WTC11 (cell line): ENCODE measurements at regions not wholly inside any gene's neighbourhood (a gene's known extent, or its start where the extent isn't known, plus 50 kb on each side); places are given as distances from the start of the nearest gene placed in this dataset.

ENCODE experiments used
- ATAC-seq: fragments of 200-7000 bp; cut with Tn5 transposase; 2 replicates; pipeline ENCODE4 v1.10.0; 2021; ENCODE audit warnings: mild to moderate bottlenecking, moderate library complexity
- CTCF ChIA-PET: fragments of 300-600 bp; sonication (Branson Sonifier 250); formaldehyde crosslinking; loops from one replicate; lab custom pipeline; 2021; ENCODE audit warnings: antibody characterized with exemption; lab: Charles Lee
- POLR2A ChIA-PET: fragments of 350-600 bp; sonication (Branson Sonifier 250); formaldehyde crosslinking; loops from one replicate; lab custom pipeline; 2021; ENCODE audit warnings: antibody characterized with exemption; lab: Charles Lee
- DNase-seq: peaks from one replicate; pipeline ENCODE4 v3.0.0; 2021; ENCODE audit warnings: low spot score
- H3K27ac Mint-ChIP-seq: 2 replicates; pipeline ENCODE4 v1.8.0; 2021; ENCODE audit warnings: mixed read lengths
- H3K27me3 Mint-ChIP-seq: 2 replicates; pipeline ENCODE4 v1.8.0; 2021; ENCODE audit warnings: low read depth, mild to moderate bottlenecking, moderate library complexity, mixed read lengths
- H3K36me3 Mint-ChIP-seq: 2 replicates; pipeline ENCODE4 v1.8.0; 2021; ENCODE audit warnings: mixed read lengths
- H3K4me1 Mint-ChIP-seq: 2 replicates; pipeline ENCODE4 v1.8.0; 2022; ENCODE audit warnings: mixed read lengths
- H3K4me3 Mint-ChIP-seq: 2 replicates; pipeline ENCODE4 v1.8.0; 2021; ENCODE audit warnings: mild to moderate bottlenecking, moderate library complexity, mixed read lengths
- H3K9me3 Mint-ChIP-seq: 2 replicates; pipeline ENCODE4 v1.8.0; 2021; ENCODE audit warnings: mixed read lengths
- ARID4B ChIP-seq: sonication (generic); formaldehyde crosslinking; IDR thresholded peaks from 2 replicates; pipeline ENCODE4 v1.8.0; 2023; ENCODE audit warnings: missing genetic modification reagents, mild to moderate bottlenecking, borderline replicate concordance
- ATF1 ChIP-seq: sonication (generic); formaldehyde crosslinking; IDR thresholded peaks from 2 replicates; pipeline ENCODE4 v1.8.1; 2023; ENCODE audit warnings: mild to moderate bottlenecking, moderate library complexity, missing genetic modification reagents
- E2F5 ChIP-seq: sonication (generic); formaldehyde crosslinking; IDR thresholded peaks from 2 replicates; pipeline ENCODE4 v1.8.1; 2022; ENCODE audit warnings: mild to moderate bottlenecking, moderate library complexity, missing genetic modification reagents
- ERG ChIP-seq: fragments of 250-450 bp; sonication (Bioruptor Pico); IDR thresholded peaks from 2 replicates; pipeline ENCODE4 v1.8.0; 2021; ENCODE audit warnings: mild to moderate bottlenecking
- MLX ChIP-seq: sonication (generic); formaldehyde crosslinking; IDR thresholded peaks from 2 replicates; pipeline ENCODE4 v1.8.1; 2023; ENCODE audit warnings: mild to moderate bottlenecking, missing genetic modification reagents, moderate library complexity
- NFATC4 ChIP-seq: fragments of 250-450 bp; sonication (Bioruptor Pico); IDR thresholded peaks from 2 replicates; pipeline ENCODE4 v1.9.0; 2021; ENCODE audit warnings: mild to moderate bottlenecking
- RELA ChIP-seq: sonication (generic); formaldehyde crosslinking; IDR thresholded peaks from 2 replicates; pipeline ENCODE4 v1.8.1; 2022; ENCODE audit warnings: missing genetic modification reagents, mild to moderate bottlenecking, borderline replicate concordance
- SMAD3 ChIP-seq: sonication (generic); formaldehyde crosslinking; IDR thresholded peaks from 2 replicates; pipeline ENCODE4 v1.8.0; 2022; ENCODE audit warnings: missing genetic modification reagents, mild to moderate bottlenecking, borderline replicate concordance
- SOX15 ChIP-seq: fragments of 250-450 bp; sonication (Bioruptor Pico); IDR thresholded peaks from 2 replicates; pipeline ENCODE4 v1.9.0; 2021; ENCODE audit warnings: mild to moderate bottlenecking
- USF2 ChIP-seq: sonication (generic); formaldehyde crosslinking; IDR thresholded peaks from 2 replicates; pipeline ENCODE4 v1.8.1; 2023; ENCODE audit warnings: mild to moderate bottlenecking, missing genetic modification reagents, moderate library complexity
- ZBTB21 ChIP-seq: sonication (generic); formaldehyde crosslinking; IDR thresholded peaks from 2 replicates; pipeline ENCODE4 v1.8.1; 2023; ENCODE audit warnings: mild to moderate bottlenecking, missing genetic modification reagents, borderline replicate concordance
- ZNF396 ChIP-seq: fragments of 250-450 bp; sonication (Bioruptor Pico); IDR thresholded peaks from 2 replicates; pipeline ENCODE4 v1.8.0; 2021; ENCODE audit warnings: mild to moderate bottlenecking, moderate library complexity, borderline replicate concordance
- ZNF423 ChIP-seq: fragments of 250-450 bp; sonication (Bioruptor Pico); IDR thresholded peaks from 2 replicates; pipeline ENCODE4 v2.1.2; 2022; ENCODE audit warnings: mild to moderate bottlenecking, moderate library complexity
- ZNF425 ChIP-seq: fragments of 250-450 bp; sonication (Bioruptor Pico); conservative IDR thresholded peaks from 2 replicates; pipeline ENCODE4 v1.9.0; 2021; ENCODE audit warnings: mild to moderate bottlenecking
- ZNF671 ChIP-seq: fragments of 250-450 bp; sonication (Bioruptor Pico); IDR thresholded peaks from 2 replicates; pipeline ENCODE4 v1.8.0; 2021; ENCODE audit warnings: mild to moderate bottlenecking

- TF ChIP-seq RELA (no peak), USF2 (CRISPR knock-in tag) (no peak), ARID4B (CRISPR knock-in tag) (no peak), E2F5 (CRISPR knock-in tag) (no peak), MLX (no peak), ATF1 (CRISPR knock-in tag) (no peak), ZNF425 (CRISPR knock-in tag) (no peak), NFATC4 (no peak), SOX15 (CRISPR knock-in tag) (no peak), SMAD3 (no peak), ZBTB21 (no peak)
Measured at GRCh38 chr4:14265651-14266050, 638.1 kb upstream of the BOD1L1 start (continued).

GRCh38 chr4:14267373-14268060 is 640.0 kb upstream of the BOD1L1 start:
- H3K36me3 Mint-ChIP-seq: 0 out of 2 replicates have a peak, but pooled peaks cover 2% of the 10 kb centered on the region
- no peak overlapping the region for H3K4me3 Mint-ChIP-seq
- DNase-seq: no peak
- H3K27me3 Mint-ChIP-seq: no peaks in the 10 kb centered on the region
- no peak overlapping the region for H3K27ac Mint-ChIP-seq
- TF ChIP-seq SOX15 (CRISPR knock-in tag): no peak
- TF ChIP-seq ERG (CRISPR knock-in tag): no peak
- no peak for TF ChIP-seq ZNF671 (CRISPR knock-in tag)
- TF ChIP-seq ZNF396 (CRISPR knock-in tag): no peak
- TF ChIP-seq ZNF423 (CRISPR knock-in tag): no peak
- ChIA-PET POLR2A (no interaction called here), CTCF (no interaction called here)
- H3K4me1 Mint-ChIP-seq: peaks cover 7% of the 10 kb centered on the region
- peaks cover 12% of the 10 kb centered on the region for H3K9me3 Mint-ChIP-seq
- no peak for ATAC-seq
